HFF-Myc (cell line): ENCODE measurements at regions not wholly inside any gene's neighbourhood (a gene's known extent, or its start where the extent isn't known, plus 50 kb on each side); places are given as distances from the start of the nearest gene placed in this dataset.
"Not testable (repeated sequence)": the region's sequence is repeated elsewhere in the genome, so short reads cannot be mapped to it uniquely, and the experiment has no call there.

Source experiments
- DNase-seq: peaks from one replicate; pipeline ENCODE4 v3.0.0-alpha.2; 2011; ENCODE audit warnings: low read depth; ENCODE audit errors: extremely low read depth
- H3K4me3 ChIP-seq: replicated peaks from 2 replicates; pipeline ENCODE4 v1.5.1; 2011; ENCODE audit warnings: low read depth, mild to moderate bottlenecking, control low read depth, low read length
- CTCF ChIP-seq: IDR thresholded peaks from 2 replicates; pipeline ENCODE4 v1.5.1; 2012; ENCODE audit warnings: mild to moderate bottlenecking, low read depth, low read length, control low read depth; ENCODE audit errors: missing control alignments

GRCh38 chr5:117135851-117136250 lies 561.2 kb upstream of the SEMA6A start:
- TF ChIP-seq CTCF: no peak
- no peak overlapping the region for H3K4me3 ChIP-seq
- no peak for DNase-seq

DNA sequence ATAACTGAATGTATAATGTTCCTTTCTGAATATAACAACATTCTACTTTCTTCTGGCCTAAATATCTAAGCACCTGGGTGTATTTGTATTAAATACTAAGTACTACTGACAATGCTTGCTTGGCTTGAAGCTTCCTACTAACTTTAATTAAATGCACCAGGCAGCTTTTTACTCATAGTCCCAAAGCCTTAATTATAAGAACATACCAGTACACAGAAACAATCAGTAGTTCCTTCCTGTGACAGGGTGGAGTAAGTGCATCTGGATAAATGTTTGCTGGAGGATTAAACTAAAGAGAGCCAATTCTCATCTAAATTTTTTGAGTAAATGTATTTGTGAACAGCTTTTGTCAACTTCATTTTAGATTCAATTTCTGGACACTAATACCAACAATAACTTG lies 558.6 kb upstream of the SEMA6A start:
- H3K4me3 ChIP-seq: no peak overlapping the region
- TF ChIP-seq CTCF: no peak
- no peak for DNase-seq

GRCh38 chr5:117131876-117132275 lies 557.3 kb upstream of the SEMA6A start:
- no peak for DNase-seq
- TF ChIP-seq CTCF: no peak
- H3K4me3 ChIP-seq: no peak overlapping the region

DNA sequence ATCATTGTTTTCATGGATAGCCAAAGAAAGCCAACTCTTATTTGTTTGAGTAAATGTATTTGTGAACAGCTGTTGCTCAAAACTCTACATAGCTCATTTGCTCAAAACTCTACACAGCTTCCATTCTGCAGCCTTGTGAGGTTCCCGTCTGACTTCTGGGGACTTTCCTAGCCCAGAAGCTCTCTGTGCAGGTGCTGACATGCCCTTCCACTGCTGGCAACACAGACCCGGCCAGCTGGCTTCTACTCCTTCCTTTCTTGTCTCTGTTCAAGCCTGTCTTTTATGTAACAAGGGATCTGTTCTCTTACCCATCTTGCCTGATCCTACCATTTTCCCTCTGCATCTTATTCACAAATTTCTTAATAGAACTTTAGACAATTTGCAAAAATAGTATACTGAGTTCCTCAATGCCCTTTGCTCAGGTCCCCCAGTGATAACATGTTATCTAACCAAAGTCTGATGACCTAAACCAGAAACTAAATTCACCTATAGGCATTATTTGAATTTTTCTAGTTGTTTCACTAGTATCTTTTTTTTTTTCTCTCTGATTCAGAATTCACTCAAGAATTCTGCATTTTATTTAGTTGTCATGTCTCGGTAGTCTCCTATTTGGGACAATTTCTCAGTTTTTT lies 556.5 kb upstream of the SEMA6A start:
- H3K4me3 ChIP-seq: no peak overlapping the region
- no peak for DNase-seq
- TF ChIP-seq CTCF: no peak

GRCh38 chr5:117118499-117118898 lies 543.9 kb upstream of the SEMA6A start:
- DNase-seq: no peak
- no peak for TF ChIP-seq CTCF
- no peak overlapping the region for H3K4me3 ChIP-seq

DNA sequence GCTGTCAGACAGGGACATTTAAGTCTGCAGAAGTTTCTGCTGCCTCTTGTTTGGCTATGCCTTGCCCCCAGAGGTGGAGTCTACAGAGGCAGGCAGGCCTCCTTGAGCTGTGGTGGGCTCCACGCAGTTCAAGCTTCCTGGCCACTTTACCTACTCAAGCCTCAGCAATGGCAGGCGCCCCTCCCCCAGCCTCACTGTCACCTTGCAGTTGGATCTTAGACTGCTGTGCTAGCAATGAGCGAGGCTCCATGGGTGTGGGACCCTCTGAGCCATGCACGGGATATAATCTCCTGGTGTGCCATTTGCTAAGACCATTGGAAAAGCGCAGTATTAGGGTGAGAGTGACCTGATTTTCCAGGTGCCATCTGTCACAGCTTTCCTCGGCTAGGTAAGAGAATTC lies 542.7 kb upstream of the SEMA6A start:
- DNase-seq, H3K4me3 ChIP-seq: not testable (repeated sequence)

DNA sequence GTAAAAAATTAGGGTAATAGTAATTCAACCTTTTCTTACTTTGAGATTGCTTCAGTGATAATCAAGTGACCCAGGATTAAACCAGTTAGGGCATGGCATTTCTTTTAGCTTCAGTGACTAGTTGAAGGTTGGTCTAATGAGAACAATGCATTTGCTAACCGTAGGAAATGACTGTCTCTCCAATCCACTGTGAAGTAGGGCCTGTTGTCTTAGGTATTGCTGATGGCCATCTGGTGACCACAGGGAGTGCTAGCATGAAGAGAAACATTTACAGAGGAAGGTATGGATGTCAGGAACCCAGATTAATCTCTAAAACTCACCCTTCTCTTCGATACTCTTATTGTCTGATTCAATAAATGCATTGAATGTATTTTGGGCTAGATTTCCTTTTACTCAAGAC lies 535.9 kb upstream of the SEMA6A start:
- DNase-seq: no peak
- H3K4me3 ChIP-seq: no peak overlapping the region
- TF ChIP-seq CTCF: no peak
